HepG2 (cell line): ENCODE measurements at regions not wholly inside any gene's neighbourhood (a gene's known extent, or its start where the extent isn't known, plus 50 kb on each side); places are given as distances from the start of the nearest gene placed in this dataset.

Experiments used
- ATAC-seq: fragments of 200-7000 bp; cut with Tn5 transposase; 3 replicates; pipeline ENCODE4 v1.9.1; 2020; ENCODE audit warnings: mild to moderate bottlenecking, moderate library complexity
- BruUV-seq: library from RNA; stranded (reverse); fragments of 400-500 nt; replicated peaks from 2 replicates; lab custom pipeline; 2021; lab: Mats Ljungman, UMichigan
- CTCF ChIA-PET: fragments of 300-600 bp; formaldehyde crosslinking; extraction: SDS; loops from one replicate; lab custom pipeline; 2021; ENCODE audit warnings: low total read pairs, inconsistent platforms, low intra/inter-chr PET ratio; lab: Yijun Ruan, JAX
- POLR2A ChIA-PET: fragments of 350-600 bp; sonication (Branson Sonifier 250); formaldehyde crosslinking; loops from one replicate; lab custom pipeline; 2020; ENCODE audit warnings: antibody characterized with exemption, inconsistent platforms; lab: Yijun Ruan, JAX
- DNase-seq: peaks from one replicate; pipeline ENCODE4 v3.0.0-alpha.2; 2015; ENCODE audit warnings: low spot score
- FAIRE-seq: peaks from 3 replicates; lab custom pipeline; 2011; peaks lifted over from hg19 to GRCh38; lab: Jason Lieb, UNC
- H2AFZ ChIP-seq: one replicate; pipeline ENCODE4 v1.6.1; 2011; ENCODE audit warnings: low read length, inconsistent platforms
- H3K27ac ChIP-seq: fragments of 300-600 bp; 3 replicates; pipeline ENCODE4 v1.8.0; 2011; ENCODE audit warnings: mixed run types, mild to moderate bottlenecking, mixed read lengths, low read length, inconsistent platforms; ENCODE audit not compliant: insufficient read depth; ENCODE audit errors: extremely low read length
- H3K27me3 ChIP-seq, 2 experiments: fragments of 200-600 bp in 1 of 2; 2 replicates in 1 of 2; 3 replicates in 1 of 2; pipeline versions ENCODE4 v1.6.0 to v1.8.0; 2011; ENCODE audit warnings: low read length in 2 of 2, mild to moderate bottlenecking in 2 of 2, moderate library complexity in 2 of 2, inconsistent platforms in 1 of 2; ENCODE audit not compliant: insufficient read depth in 2 of 2, control insufficient read depth in 1 of 2
- H3K36me3 ChIP-seq, 2 experiments: fragments of 200-600 bp in 1 of 2; replicated peaks in 1 of 2; 2 replicates in 1 of 2; 3 replicates in 1 of 2; pipeline versions ENCODE4 v1.5.1 to v1.8.0; 2011; ENCODE audit warnings: low read length in 2 of 2, inconsistent platforms in 1 of 2; ENCODE audit not compliant: insufficient read depth in 2 of 2, control insufficient read depth in 1 of 2
- H3K4me1 ChIP-seq: 2 replicates; pipeline ENCODE4 v1.5.1; 2012; ENCODE audit warnings: low read length, inconsistent platforms; ENCODE audit not compliant: insufficient read depth
- H3K4me2 ChIP-seq: 2 replicates; pipeline ENCODE4 v1.6.0; 2011; ENCODE audit warnings: low read depth, low read length, inconsistent platforms
- H3K4me3 ChIP-seq, 3 experiments: fragments of 200-600 bp in 1 of 3; sonication (generic), shearing (Covaris generic) in 1 of 3; replicated peaks in 1 of 3; 2 replicates each; pipeline ENCODE4 v1.5.1; 2011 to 2016; ENCODE audit warnings: low read length in 3 of 3, inconsistent platforms in 2 of 3, low read depth in 2 of 3, mild to moderate bottlenecking in 2 of 3, control low read depth in 1 of 3, mixed read lengths in 1 of 3; ENCODE audit not compliant: insufficient read depth in 1 of 3
- H3K79me2 ChIP-seq: one replicate; pipeline ENCODE4 v1.6.1; 2011; ENCODE audit warnings: low read length, inconsistent platforms; ENCODE audit not compliant: insufficient read depth
- H3K9ac ChIP-seq: 2 replicates; pipeline ENCODE4 v1.6.0; 2011; ENCODE audit warnings: mild to moderate bottlenecking, low read depth, low read length, inconsistent platforms; ENCODE audit not compliant: insufficient read depth
- H3K9me3 ChIP-seq: 2 replicates; pipeline ENCODE4 v1.5.1; 2012; ENCODE audit warnings: mild to moderate bottlenecking, low read length
- H4K20me1 ChIP-seq: 2 replicates; pipeline ENCODE4 v1.6.0; 2011; ENCODE audit warnings: inconsistent platforms, mild to moderate bottlenecking, low read length, moderate library complexity; ENCODE audit not compliant: insufficient read depth
- AHR ChIP-seq: IDR thresholded peaks from 2 replicates; pipeline ENCODE4 v1.6.1; 2018; ENCODE audit warnings: missing genetic modification reagents, missing compliant biosample characterization
- EP300 ChIP-seq, 3 experiments: sonication (generic) in 1 of 3; formaldehyde crosslinking in 1 of 3; IDR thresholded peaks; 2 replicates each; pipeline versions ENCODE4 v1.5.1 to v1.6.1; 2011 to 2020; ENCODE audit warnings: low read depth in 2 of 3, low read length in 2 of 3, borderline replicate concordance in 1 of 3, improper control_type of control experiment in 1 of 3, mild to moderate bottlenecking in 1 of 3, missing genetic modification reagents in 1 of 3, moderate library complexity in 1 of 3
- KAT2B ChIP-seq: fragments of 150-350 bp; IDR thresholded peaks from 2 replicates; pipeline ENCODE4 v1.6.1; 2014; ENCODE audit warnings: low read depth, low read length, borderline replicate concordance
- MAFF ChIP-seq: IDR thresholded peaks from 2 replicates; pipeline ENCODE4 v1.6.1; 2011; ENCODE audit warnings: low read depth, low read length, improper control_type of control experiment
- MAFK ChIP-seq, 2 experiments: IDR thresholded peaks in 1 of 2; conservative IDR thresholded peaks in 1 of 2; 2 replicates each; pipeline ENCODE4 v1.6.1; 2011; ENCODE audit warnings: improper control_type of control experiment in 2 of 2, low read length in 2 of 2
- RBM22 ChIP-seq: fragments of 200-400 bp; formaldehyde crosslinking; optimal IDR thresholded peaks from 2 replicates; pipeline ENCODE3; 2017; ENCODE audit warnings: mild to moderate bottlenecking, low read length, moderate library complexity
- SPEN ChIP-seq: sonication (generic); formaldehyde crosslinking; IDR thresholded peaks from 2 replicates; pipeline ENCODE4 v1.5.1; 2020; ENCODE audit warnings: low read depth, mild to moderate bottlenecking, missing genetic modification reagents
- SSRP1 ChIP-seq: IDR thresholded peaks from 2 replicates; pipeline ENCODE4 v1.6.1; 2016; ENCODE audit warnings: control low read depth
- TARDBP ChIP-seq: sonication (generic); formaldehyde crosslinking; IDR thresholded peaks from 2 replicates; pipeline ENCODE4 v1.8.0; 2022; ENCODE audit warnings: mild to moderate bottlenecking, missing genetic modification reagents
- ZNF577 ChIP-seq: sonication (generic); formaldehyde crosslinking; IDR thresholded peaks from 2 replicates; pipeline ENCODE4 v1.4.0; 2020; ENCODE audit warnings: mild to moderate bottlenecking, low read depth, missing genetic modification reagents, borderline replicate concordance
- WGBS: methylation state at CpG from one replicate; pipeline ENCODE4 v1.1.6; 2017; ENCODE audit warnings: low lambda C conversion rate; 5-methylcytosine and 5-hydroxymethylcytosine counted together
- in situ Hi-C: cut with HindIII; loops from 2 replicates; pipeline ENCODE4 v1.10.0; 2017; ENCODE audit warnings: low pct_unique_long_range_greater_than_20kb; ENCODE audit not compliant: extremely low pct_ligation_motif_present
- intact Hi-C: fragments of 100-400 bp; cut with micrococcal nuclease; formaldehyde crosslinking; loops from one replicate; pipeline ENCODE4 v1.10.0; 2022; ENCODE audit not compliant: unreplicated experiment

GRCh38 chr6:141848029-141848890 lies 284.5 kb upstream of the GJE1 start:
- Histone ChIP-seq H3K27me3 (no peaks in the 10 kb centered on the region), H3K4me2 (no peak overlapping the region), H3K36me3 (no peaks in the 10 kb centered on the region), H2AFZ (no peak overlapping the region), H3K9ac (no peak overlapping the region), H3K9me3 (no peaks in the 10 kb centered on the region), H4K20me1 (no peaks in the 10 kb centered on the region), H3K4me1 (no peaks in the 10 kb centered on the region), H3K4me3 (no peak overlapping the region), H3K79me2 (no peaks in the 10 kb centered on the region), H3K27ac (no peak overlapping the region)
- CTCF ChIA-PET = no interaction called here
- BruUV-seq = no TSS peak
- intact Hi-C loops (no loop called here), in situ Hi-C loops (no loop called here)
- ATAC-seq (no peak), DNase-seq (no peak), FAIRE-seq (no peak)
- WGBS = 4% methylated on average over 6 of the region's 6 CpGs
- TF ChIP-seq MAFF (peak; percentile 66), MAFK (conservative IDR thresholded peaks at IDR 0.05 in 1 of 2, IDR thresholded peaks at IDR 0.05 in 1 of 2; ENCODE audit: low read length in 2 of 2) (peak; percentile 70 to 84), SSRP1 (CRISPR knock-in tag) (no peak)
- POLR2A ChIA-PET = no interaction called here

GRCh38 chr6:141846639-141847038 lies 286.1 kb upstream of the GJE1 start:
- Histone ChIP-seq H3K36me3 (no peaks in the 10 kb centered on the region), H3K79me2 (no peaks in the 10 kb centered on the region), H3K9me3 (no peaks in the 10 kb centered on the region), H3K4me2 (no peak overlapping the region), H4K20me1 (no peaks in the 10 kb centered on the region), H2AFZ (no peak overlapping the region), H3K4me3 (no peak overlapping the region), H3K9ac (no peak overlapping the region), H3K27ac (no peak overlapping the region), H3K4me1 (no peaks in the 10 kb centered on the region), H3K27me3 (no peaks in the 10 kb centered on the region)
- no TSS peak for BruUV-seq
- WGBS = under 1% methylated on average over 4 of the region's 4 CpGs
- DNase-seq = no peak
- no peak for ATAC-seq
- intact Hi-C loops (no loop called here), in situ Hi-C loops (no loop called here)
- ChIA-PET POLR2A (no interaction called here), CTCF (no interaction called here)
- FAIRE-seq = no peak
- TF ChIP-seq AHR (CRISPR knock-in tag) (no peak), SPEN (CRISPR knock-in tag) (no peak), KAT2B (no peak), TARDBP (CRISPR knock-in tag) (no peak), EP300 (IDR thresholded peaks at IDR 0.05; ENCODE audit: low read depth in 2 of 2, low read length in 2 of 2) (no peak), EP300 (CRISPR knock-in tag; IDR thresholded peaks at IDR 0.05; ENCODE audit: borderline replicate concordance) (no peak), ZNF577 (CRISPR knock-in tag) (no peak), RBM22 (no peak)
